ENCODE measurements at regions not wholly inside any gene's neighbourhood (a gene's known extent, or its start where the extent isn't known, plus 50 kb on each side); places are given as distances from the start of the nearest gene placed in this dataset.
"Not testable (repeated sequence)": the region's sequence is repeated elsewhere in the genome, so short reads cannot be mapped to it uniquely, and the experiment has no call there.

DNA sequence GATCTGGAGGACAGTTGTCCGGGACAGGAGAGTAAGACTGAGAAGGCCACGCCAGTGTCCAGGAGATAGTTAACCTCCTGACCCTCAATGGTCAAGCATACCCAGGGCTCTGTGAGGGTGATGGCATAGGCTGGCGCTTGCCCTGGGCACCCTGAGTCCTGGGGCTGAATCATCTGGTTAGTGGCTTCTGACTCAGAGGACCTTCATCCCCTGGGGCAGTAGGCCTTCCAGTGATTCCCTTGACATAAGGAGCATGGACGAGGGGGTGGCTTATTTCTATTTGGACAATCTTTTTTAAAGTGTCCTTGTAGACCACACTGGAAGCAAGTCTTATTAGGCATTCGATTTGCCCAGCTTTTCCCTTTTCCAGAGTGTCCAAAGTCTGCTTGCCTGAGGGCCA, 108.4 kb upstream of the SHISA3 start:
- DNase-seq: not testable (repeated sequence)

GRCh38 chr4:42292192-42292591, 105.1 kb upstream of the SHISA3 start:
- not testable (repeated sequence) for DNase-seq

GRCh38 chr4:42293967-42294813, 103.1 kb upstream of the SHISA3 start:
- no peak for DNase-seq

DNA sequence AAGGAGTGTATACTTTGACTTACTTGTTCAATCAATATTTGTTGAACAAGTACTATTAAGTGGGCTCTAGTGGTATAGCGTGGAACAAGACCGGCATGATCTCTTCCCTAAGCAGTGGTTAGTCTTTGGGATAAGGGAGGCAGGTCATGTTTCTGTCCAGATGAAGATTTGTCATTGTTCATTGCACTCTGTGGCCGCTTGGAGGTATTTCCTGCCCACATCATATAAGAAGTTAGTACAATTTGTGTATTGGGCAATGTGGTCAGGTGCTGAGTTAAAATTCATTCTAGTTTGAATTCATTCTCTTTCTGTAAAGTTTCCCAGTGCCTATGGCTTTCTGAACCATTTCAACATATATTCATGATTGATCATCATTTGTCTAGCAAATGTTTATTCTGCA, 101.1 kb upstream of the SHISA3 start:
- no peak for DNase-seq

DNA sequence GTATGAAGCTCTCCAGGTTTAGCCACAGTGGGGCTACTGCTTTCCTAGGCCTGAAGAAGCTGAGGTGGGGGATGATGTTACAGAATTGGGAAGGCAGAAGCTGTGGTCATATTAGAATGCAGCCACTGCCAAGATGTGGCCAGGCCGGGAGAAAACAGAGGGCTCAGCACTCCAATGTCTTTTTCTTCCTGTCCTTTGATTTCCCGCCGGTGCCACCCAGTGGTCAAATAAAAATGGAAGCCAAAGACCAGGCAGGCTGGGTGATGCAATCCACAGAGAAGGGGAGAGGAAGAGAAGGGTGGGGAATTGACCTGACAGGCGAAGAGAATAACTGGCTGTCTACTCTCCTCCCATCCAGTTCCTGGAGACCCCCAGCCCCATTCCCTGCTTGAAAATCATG, 94.9 kb upstream of the SHISA3 start:
- no peak for DNase-seq

- no peak for DNase-seq
Observed at GRCh38 chr4:42306221-42307109, 90.8 kb upstream of the SHISA3 start.

GRCh38 chr4:42308247-42308646, 89.0 kb upstream of the SHISA3 start:
- no peak for DNase-seq

DNA sequence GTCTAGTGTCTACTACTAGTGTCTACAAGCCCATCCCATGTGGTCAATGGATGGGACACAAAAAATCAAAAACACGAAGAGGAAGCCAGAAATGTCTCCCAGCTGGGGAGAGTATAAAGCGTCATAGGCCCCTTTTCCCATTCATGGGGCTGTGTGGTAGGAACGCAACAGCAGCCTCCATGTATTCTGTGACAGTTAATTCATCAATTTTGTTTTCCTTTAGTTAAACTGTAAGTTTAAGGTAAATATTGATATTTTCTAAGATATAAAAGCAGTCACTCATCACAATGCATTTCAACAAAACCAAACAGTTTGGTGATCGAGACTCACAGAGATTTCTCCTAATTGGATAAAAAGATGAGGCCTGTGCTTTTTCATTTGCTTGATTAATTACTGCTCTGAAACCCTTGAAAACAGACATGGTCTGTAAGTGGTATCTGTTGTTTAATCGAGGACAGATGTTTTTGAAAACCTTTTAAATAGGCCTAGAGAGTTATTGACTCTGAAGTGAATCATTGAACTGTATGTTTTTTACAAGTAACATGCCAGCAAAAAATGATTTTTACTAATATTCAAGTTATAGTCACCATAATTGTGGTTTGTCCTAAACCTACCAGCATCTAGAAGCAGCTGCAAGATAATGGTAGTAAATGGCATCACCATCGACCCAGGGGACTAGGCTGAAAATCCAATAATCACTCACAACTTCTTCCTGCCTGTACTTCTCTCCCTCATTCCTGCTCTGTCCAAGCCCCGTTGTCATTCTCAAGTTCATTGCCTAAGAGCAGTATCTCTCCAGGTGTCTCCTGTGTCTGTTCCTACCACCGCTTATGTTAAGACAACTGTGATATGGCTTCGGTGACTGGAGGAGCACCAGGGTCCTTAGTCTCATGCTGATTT, 87.7 kb upstream of the SHISA3 start:
- DNase-seq: no peak

GRCh38 chr4:42310358-42310757, 86.9 kb upstream of the SHISA3 start:
- DNase-seq: no peak

DNA sequence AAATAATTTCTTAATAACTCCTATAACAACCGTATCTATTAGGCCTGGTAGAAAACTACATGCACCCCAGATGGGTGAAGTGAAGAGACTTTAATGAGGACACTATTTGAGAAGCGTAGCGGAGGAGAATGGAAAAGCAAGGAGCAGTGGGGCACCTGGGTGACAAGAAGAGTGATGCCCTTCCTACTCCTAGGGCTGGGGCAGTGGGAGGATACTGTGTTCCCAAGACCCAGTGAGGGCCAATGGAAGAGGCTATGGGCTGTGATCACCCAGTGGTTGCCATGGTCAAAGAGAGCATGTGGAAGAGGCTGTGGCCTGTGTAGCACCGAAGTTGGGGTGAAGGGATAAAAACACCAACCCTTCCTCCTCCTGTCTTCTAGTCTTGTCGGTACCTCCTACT, 86.5 kb upstream of the SHISA3 start:
- no peak for DNase-seq

DNA sequence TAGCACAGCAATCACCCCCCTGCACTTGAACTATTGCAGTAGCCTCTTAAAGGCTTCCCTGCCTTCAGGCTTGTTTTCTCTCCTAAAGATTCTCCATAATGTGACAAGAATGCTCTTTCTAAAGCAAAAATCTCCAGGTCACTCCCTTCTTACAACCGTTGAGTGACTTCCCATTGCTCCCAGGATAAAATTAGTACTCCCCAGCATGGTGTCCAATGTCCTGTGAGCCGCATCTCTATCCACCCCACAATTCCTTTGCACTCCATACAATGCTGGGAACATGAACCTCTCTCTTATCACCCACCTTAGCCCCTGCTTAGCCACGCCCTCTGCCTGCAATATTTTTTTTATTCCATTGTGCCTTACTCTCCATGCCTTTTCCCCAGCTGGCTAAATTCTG, 85.7 kb upstream of the SHISA3 start:
- DNase-seq: no peak

GRCh38 chr4:42313420-42313819, 83.9 kb upstream of the SHISA3 start:
- not testable (repeated sequence) for DNase-seq

DNA sequence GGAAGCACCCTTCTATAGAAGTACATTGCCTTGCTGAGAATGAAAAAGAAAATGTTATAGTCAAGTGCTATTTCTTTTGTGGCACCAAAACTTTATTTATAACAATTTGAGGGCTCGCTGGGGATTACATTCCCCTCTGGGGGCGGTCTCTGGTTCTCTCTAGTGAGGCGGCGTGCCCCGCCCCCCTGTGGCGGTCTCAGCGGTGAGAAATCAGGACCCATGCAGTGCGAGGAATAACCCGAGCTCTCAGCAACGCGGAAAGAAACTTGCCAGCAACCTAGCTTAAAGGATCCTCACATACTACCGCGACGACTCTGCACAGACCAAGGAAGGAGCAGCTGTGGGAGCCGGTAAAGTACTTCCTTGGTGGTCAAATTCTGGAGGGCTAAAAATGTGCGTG, 83.4 kb upstream of the SHISA3 start:
- DNase-seq: no peak

DNA sequence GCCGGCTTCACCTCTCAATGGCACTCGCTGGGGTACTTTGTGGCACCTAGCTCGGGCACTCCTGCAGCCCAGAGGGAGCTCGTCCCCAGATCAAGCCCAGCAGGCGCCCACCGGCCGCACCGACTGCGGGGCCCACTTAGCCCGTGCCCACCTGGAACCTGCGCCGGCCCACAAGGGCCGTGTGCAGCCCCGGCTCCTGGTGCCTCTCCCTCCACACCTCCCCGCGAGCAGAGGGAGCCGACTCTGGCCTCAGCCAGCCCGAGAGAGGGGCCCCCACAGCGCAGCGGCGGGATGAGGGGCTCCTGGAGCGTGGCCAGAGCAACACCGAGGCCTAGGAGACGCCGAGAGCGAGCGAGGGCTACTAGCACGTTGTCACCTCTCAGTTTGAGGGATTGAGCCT, 82.1 kb upstream of the SHISA3 start:
- no peak for DNase-seq

DNA sequence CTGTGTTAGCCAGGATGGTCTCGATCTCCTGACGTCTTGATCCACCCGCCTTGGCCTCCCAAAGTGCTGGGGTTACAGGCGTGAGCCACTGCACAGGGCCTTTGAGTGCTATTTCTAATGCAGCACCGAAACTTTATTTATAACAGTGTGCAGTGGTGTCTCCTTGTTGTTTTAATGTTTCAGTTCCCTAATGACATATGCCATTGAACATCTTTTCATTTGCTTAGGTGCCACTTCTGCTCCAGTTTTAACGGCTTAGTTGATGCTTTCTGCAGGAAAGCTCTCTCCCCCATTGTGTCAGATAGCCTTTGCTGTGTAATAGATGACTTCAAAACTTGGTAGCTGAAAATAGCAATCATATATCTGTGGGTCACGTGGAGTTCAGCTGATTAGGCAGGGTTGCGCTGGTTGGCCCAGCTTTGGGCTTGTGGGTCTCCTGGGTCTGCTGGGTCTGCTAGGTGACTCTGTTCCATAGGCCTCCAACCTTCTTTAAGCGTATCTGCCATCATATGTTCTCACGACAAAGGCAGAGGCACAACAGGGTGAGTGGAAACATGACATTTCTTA, 76.4 kb upstream of the SHISA3 start:
- DNase-seq: no peak

GRCh38 chr4:42326040-42326439, 71.2 kb upstream of the SHISA3 start:
- no peak for DNase-seq

- DNase-seq: no peak
Observed at GRCh38 chr4:42326524-42326923, 70.8 kb upstream of the SHISA3 start.

- no peak for DNase-seq
Observed at GRCh38 chr4:42327323-42327722, 70.0 kb upstream of the SHISA3 start.

DNA sequence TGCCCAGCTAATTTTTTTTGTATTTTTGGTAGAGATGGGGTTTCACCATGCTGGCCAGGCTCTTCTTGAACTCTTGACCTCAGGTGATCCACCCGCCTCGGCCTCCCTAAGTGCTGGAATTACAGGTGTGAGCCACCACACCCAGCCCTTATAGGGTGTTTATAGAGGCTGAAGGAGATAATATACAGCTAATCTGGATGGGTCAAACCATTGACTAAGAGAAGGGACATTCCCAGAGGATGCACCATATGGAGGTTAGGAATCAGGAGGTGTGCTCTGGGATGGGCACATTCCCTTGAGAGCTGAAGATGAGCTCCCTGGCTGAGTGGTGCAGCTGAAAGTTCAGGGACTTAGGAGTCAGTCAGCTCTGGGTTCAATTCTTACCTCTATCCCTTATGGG, 68.3 kb upstream of the SHISA3 start:
- no peak for DNase-seq

DNA sequence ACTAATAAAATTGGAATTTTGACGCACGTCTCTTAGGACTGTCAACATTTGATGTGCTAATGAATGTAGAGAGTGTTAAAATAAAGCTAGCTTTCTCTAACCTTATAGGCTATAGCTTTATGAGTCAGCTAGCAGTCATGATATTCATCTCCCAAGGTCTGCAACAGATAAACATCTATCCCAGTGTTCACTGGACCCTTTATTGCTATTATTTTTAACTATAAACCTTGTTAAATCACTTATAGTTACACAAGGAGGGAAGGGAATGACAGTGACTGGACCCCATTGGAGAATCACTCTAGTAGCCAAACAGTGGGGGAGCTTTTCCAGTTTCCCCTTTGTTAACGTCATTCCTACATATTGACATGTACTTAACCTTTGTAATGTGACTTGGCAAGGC, 67.9 kb upstream of the SHISA3 start:
- DNase-seq: no peak

- DNase-seq: no peak
Observed at GRCh38 chr4:42330002-42330592, 67.2 kb upstream of the SHISA3 start.

- DNase-seq: no peak
Observed at GRCh38 chr4:42331040-42331439, 66.2 kb upstream of the SHISA3 start.

Measured in NCI-H2171 treated with DMSO at 0.1 percent for 48 hours (cell line).